HepG2 (cell line): ENCODE measurements at regions not wholly inside any gene's neighbourhood (a gene's known extent, or its start where the extent isn't known, plus 50 kb on each side); places are given as distances from the start of the nearest gene placed in this dataset.

Source experiments
- ATAC-seq: fragments of 200-7000 bp; cut with Tn5 transposase; 3 replicates; pipeline ENCODE4 v1.9.1; 2020; ENCODE audit warnings: mild to moderate bottlenecking, moderate library complexity
- BruUV-seq: library from RNA; stranded (reverse); fragments of 400-500 nt; replicated peaks from 2 replicates; lab custom pipeline; 2021; lab: Mats Ljungman, UMichigan
- CTCF ChIA-PET: fragments of 300-600 bp; formaldehyde crosslinking; extraction: SDS; loops from one replicate; lab custom pipeline; 2021; ENCODE audit warnings: low total read pairs, inconsistent platforms, low intra/inter-chr PET ratio; lab: Yijun Ruan, JAX
- POLR2A ChIA-PET: fragments of 350-600 bp; sonication (Branson Sonifier 250); formaldehyde crosslinking; loops from one replicate; lab custom pipeline; 2020; ENCODE audit warnings: antibody characterized with exemption, inconsistent platforms; lab: Yijun Ruan, JAX
- DNase-seq: peaks from one replicate; pipeline ENCODE4 v3.0.0-alpha.2; 2015; ENCODE audit warnings: low spot score
- FAIRE-seq: peaks from 3 replicates; lab custom pipeline; 2011; peaks lifted over from hg19 to GRCh38; lab: Jason Lieb, UNC
- H2AFZ ChIP-seq: one replicate; pipeline ENCODE4 v1.6.1; 2011; ENCODE audit warnings: low read length, inconsistent platforms
- H3K27ac ChIP-seq: fragments of 300-600 bp; 3 replicates; pipeline ENCODE4 v1.8.0; 2011; ENCODE audit warnings: mixed run types, mild to moderate bottlenecking, mixed read lengths, low read length, inconsistent platforms; ENCODE audit not compliant: insufficient read depth; ENCODE audit errors: extremely low read length
- H3K27me3 ChIP-seq, 2 experiments: fragments of 200-600 bp in 1 of 2; 2 replicates in 1 of 2; 3 replicates in 1 of 2; pipeline versions ENCODE4 v1.6.0 to v1.8.0; 2011; ENCODE audit warnings: low read length in 2 of 2, mild to moderate bottlenecking in 2 of 2, moderate library complexity in 2 of 2, inconsistent platforms in 1 of 2; ENCODE audit not compliant: insufficient read depth in 2 of 2, control insufficient read depth in 1 of 2
- H3K36me3 ChIP-seq, 2 experiments: fragments of 200-600 bp in 1 of 2; replicated peaks in 1 of 2; 2 replicates in 1 of 2; 3 replicates in 1 of 2; pipeline versions ENCODE4 v1.5.1 to v1.8.0; 2011; ENCODE audit warnings: low read length in 2 of 2, inconsistent platforms in 1 of 2; ENCODE audit not compliant: insufficient read depth in 2 of 2, control insufficient read depth in 1 of 2
- H3K4me1 ChIP-seq: 2 replicates; pipeline ENCODE4 v1.5.1; 2012; ENCODE audit warnings: low read length, inconsistent platforms; ENCODE audit not compliant: insufficient read depth
- H3K4me2 ChIP-seq: 2 replicates; pipeline ENCODE4 v1.6.0; 2011; ENCODE audit warnings: low read depth, low read length, inconsistent platforms
- H3K4me3 ChIP-seq, 3 experiments: fragments of 200-600 bp in 1 of 3; sonication (generic), shearing (Covaris generic) in 1 of 3; replicated peaks in 1 of 3; 2 replicates each; pipeline ENCODE4 v1.5.1; 2011 to 2016; ENCODE audit warnings: low read length in 3 of 3, inconsistent platforms in 2 of 3, low read depth in 2 of 3, mild to moderate bottlenecking in 2 of 3, control low read depth in 1 of 3, mixed read lengths in 1 of 3; ENCODE audit not compliant: insufficient read depth in 1 of 3
- H3K79me2 ChIP-seq: one replicate; pipeline ENCODE4 v1.6.1; 2011; ENCODE audit warnings: low read length, inconsistent platforms; ENCODE audit not compliant: insufficient read depth
- H3K9ac ChIP-seq: 2 replicates; pipeline ENCODE4 v1.6.0; 2011; ENCODE audit warnings: mild to moderate bottlenecking, low read depth, low read length, inconsistent platforms; ENCODE audit not compliant: insufficient read depth
- H3K9me3 ChIP-seq: 2 replicates; pipeline ENCODE4 v1.5.1; 2012; ENCODE audit warnings: mild to moderate bottlenecking, low read length
- H4K20me1 ChIP-seq: 2 replicates; pipeline ENCODE4 v1.6.0; 2011; ENCODE audit warnings: inconsistent platforms, mild to moderate bottlenecking, low read length, moderate library complexity; ENCODE audit not compliant: insufficient read depth
- ATF6 ChIP-seq: sonication (generic); formaldehyde crosslinking; conservative IDR thresholded peaks from 2 replicates; pipeline ENCODE4 v1.4.0; 2020; ENCODE audit warnings: missing genetic modification reagents
- HOMEZ ChIP-seq: IDR thresholded peaks from 2 replicates; pipeline ENCODE4 v1.6.1; 2016; ENCODE audit warnings: low read depth
- KMT2B ChIP-seq: IDR thresholded peaks from 2 replicates; pipeline ENCODE4 v1.6.1; 2016; ENCODE audit warnings: missing genetic modification reagents, missing compliant biosample characterization
- NR3C1 ChIP-seq: sonication (generic); formaldehyde crosslinking; IDR thresholded peaks from 2 replicates; pipeline ENCODE4 v1.4.0; 2020; ENCODE audit warnings: missing genetic modification reagents
- PHB2 ChIP-seq: fragments of 450-650 bp; IDR thresholded peaks from 2 replicates; pipeline ENCODE4 v1.6.1; 2018; ENCODE audit not compliant: partially characterized antibody
- PRDM10 ChIP-seq: sonication (generic); formaldehyde crosslinking; IDR thresholded peaks from 2 replicates; pipeline ENCODE4 v1.4.0; 2020; ENCODE audit warnings: low read depth, missing genetic modification reagents
- SKI ChIP-seq: fragments of 450-650 bp; IDR thresholded peaks from one replicate; pipeline ENCODE4 v1.6.1; 2018; ENCODE audit warnings: mild to moderate bottlenecking; ENCODE audit not compliant: partially characterized antibody
- TEAD3 ChIP-seq: optimal IDR thresholded peaks from 2 replicates; pipeline ENCODE3; 2016; ENCODE audit warnings: borderline replicate concordance
- THRA ChIP-seq: sonication (generic); formaldehyde crosslinking; IDR thresholded peaks from 2 replicates; pipeline ENCODE4 v1.4.0; 2020; ENCODE audit warnings: missing genetic modification reagents, borderline replicate concordance
- ZBTB1 ChIP-seq: sonication (generic); formaldehyde crosslinking; IDR thresholded peaks from 2 replicates; pipeline ENCODE4 v1.4.0; 2020; ENCODE audit warnings: missing genetic modification reagents, borderline replicate concordance
- ZFP1 ChIP-seq: IDR thresholded peaks from 2 replicates; pipeline ENCODE4 v1.6.1; 2016
- ZMAT5 ChIP-seq: sonication (generic); formaldehyde crosslinking; IDR thresholded peaks from 2 replicates; pipeline ENCODE4 v1.5.0; 2020; ENCODE audit warnings: mild to moderate bottlenecking, low read depth, missing genetic modification reagents, borderline replicate concordance
- ZNF205 ChIP-seq: IDR thresholded peaks from 2 replicates; pipeline ENCODE4 v1.6.1; 2018; ENCODE audit warnings: missing biosample characterization, missing genetic modification reagents
- ZNF343 ChIP-seq: sonication (generic); formaldehyde crosslinking; IDR thresholded peaks from 2 replicates; pipeline ENCODE4 v1.4.0; 2020; ENCODE audit warnings: mild to moderate bottlenecking, missing genetic modification reagents
- ZNF558 ChIP-seq: sonication (generic); formaldehyde crosslinking; IDR thresholded peaks from 2 replicates; pipeline ENCODE4 v1.9.0; 2022; ENCODE audit warnings: mild to moderate bottlenecking, missing genetic modification reagents, borderline replicate concordance
- ZSCAN5A ChIP-seq: sonication (generic); formaldehyde crosslinking; IDR thresholded peaks from 2 replicates; pipeline ENCODE4 v1.8.0; 2022; ENCODE audit warnings: mild to moderate bottlenecking, missing genetic modification reagents, borderline replicate concordance
- WGBS: methylation state at CpG from one replicate; pipeline ENCODE4 v1.1.6; 2017; ENCODE audit warnings: low lambda C conversion rate; 5-methylcytosine and 5-hydroxymethylcytosine counted together
- in situ Hi-C: cut with HindIII; loops from 2 replicates; pipeline ENCODE4 v1.10.0; 2017; ENCODE audit warnings: low pct_unique_long_range_greater_than_20kb; ENCODE audit not compliant: extremely low pct_ligation_motif_present
- intact Hi-C: fragments of 100-400 bp; cut with micrococcal nuclease; formaldehyde crosslinking; loops from one replicate; pipeline ENCODE4 v1.10.0; 2022; ENCODE audit not compliant: unreplicated experiment

GRCh38 chr4:100811046-100811445, 293.2 kb upstream of the EMCN start:
- H4K20me1 ChIP-seq = no peaks in the 10 kb centered on the region
- no peak overlapping the region for H3K4me2 ChIP-seq
- FAIRE-seq (no peak), DNase-seq (no peak), ATAC-seq (no peak)
- H3K36me3 ChIP-seq = no peaks in the 10 kb centered on the region
- H3K4me3 ChIP-seq = no peak overlapping the region
- no peak overlapping the region for H3K9ac ChIP-seq
- intact Hi-C loops = no loop called here
- H3K27ac ChIP-seq = no peak overlapping the region
- ChIA-PET POLR2A (no interaction called here), CTCF (no interaction called here)
- 1% methylated on average over 2 of the region's 2 CpGs for WGBS
- no peaks in the 10 kb centered on the region for H3K79me2 ChIP-seq
- no peak overlapping the region for H2AFZ ChIP-seq
- no TSS peak for BruUV-seq
- no peaks in the 10 kb centered on the region for H3K9me3 ChIP-seq
- H3K4me1 ChIP-seq = no peaks in the 10 kb centered on the region
- in situ Hi-C loops = no loop called here
- no peaks in the 10 kb centered on the region for H3K27me3 ChIP-seq
- TF ChIP-seq HOMEZ (CRISPR knock-in tag) = no peak
- TF ChIP-seq ZSCAN5A (CRISPR knock-in tag) = no peak
- no peak for TF ChIP-seq ZMAT5
- no peak for TF ChIP-seq ZNF343 (CRISPR knock-in tag)
- TF ChIP-seq SKI = no peak
- no peak for TF ChIP-seq ATF6 (CRISPR knock-in tag)
- TF ChIP-seq PHB2 = no peak
- TF ChIP-seq NR3C1 (CRISPR knock-in tag) = no peak
- no peak for TF ChIP-seq ZNF558 (CRISPR knock-in tag)
- TF ChIP-seq TEAD3 (CRISPR knock-in tag) = no peak
- TF ChIP-seq THRA = no peak
- TF ChIP-seq KMT2B (CRISPR knock-in tag) = no peak
- TF ChIP-seq PRDM10 (CRISPR knock-in tag) = no peak
- no peak for TF ChIP-seq ZNF205 (CRISPR knock-in tag)
- TF ChIP-seq ZFP1 (CRISPR knock-in tag) = no peak
- no peak for TF ChIP-seq ZBTB1 (CRISPR knock-in tag)
